Skeletal muscle satellite cell (primary cell): ENCODE measurements at regions not wholly inside any gene's neighbourhood (a gene's known extent, or its start where the extent isn't known, plus 50 kb on each side); places are given as distances from the start of the nearest gene placed in this dataset.

Source experiments
- H3K27me3 ChIP-seq: 2 replicates; pipeline ENCODE4 v1.7.0; 2013; ENCODE audit warnings: low read length; ENCODE audit not compliant: control insufficient read depth, insufficient read depth
- H3K36me3 ChIP-seq: 2 replicates; pipeline ENCODE4 v1.7.0; 2013; ENCODE audit warnings: mild to moderate bottlenecking, control low read depth, low read length; ENCODE audit not compliant: insufficient read depth
- H3K4me1 ChIP-seq: 2 replicates; pipeline ENCODE4 v1.7.0; 2013; ENCODE audit warnings: low read length; ENCODE audit not compliant: control insufficient read depth, insufficient read depth
- H3K4me2 ChIP-seq: 2 replicates; pipeline ENCODE4 v1.7.0; 2013; ENCODE audit warnings: mild to moderate bottlenecking, low read length
- H3K4me3 ChIP-seq: 2 replicates; pipeline ENCODE4 v1.7.0; 2013; ENCODE audit warnings: low read length
- H3K9ac ChIP-seq: 2 replicates; pipeline ENCODE4 v1.7.0; 2013; ENCODE audit warnings: mild to moderate bottlenecking, low read depth, low read length, moderate library complexity
- H3K9me3 ChIP-seq: replicated peaks from 2 replicates; pipeline ENCODE4 v1.7.0; 2013; ENCODE audit warnings: mild to moderate bottlenecking, control low read depth, low read length

GRCh38 chr10:108639010-108639409 is 1284.3 kb downstream of the XPNPEP1 start:
- no peak overlapping the region for H3K9ac ChIP-seq
- H3K4me2 ChIP-seq, result no peak overlapping the region
- H3K27me3 ChIP-seq, result no peaks in the 10 kb centered on the region
- H3K36me3 ChIP-seq, result no peaks in the 10 kb centered on the region
- H3K9me3 ChIP-seq, result no peaks in the 10 kb centered on the region
- H3K4me1 ChIP-seq, result no peaks in the 10 kb centered on the region
- no peak overlapping the region for H3K4me3 ChIP-seq

GRCh38 chr10:108638225-108638624 is 1285.1 kb downstream of the XPNPEP1 start:
- no peaks in the 10 kb centered on the region for H3K27me3 ChIP-seq
- no peaks in the 10 kb centered on the region for H3K9me3 ChIP-seq
- no peak overlapping the region for H3K4me3 ChIP-seq
- no peak overlapping the region for H3K4me2 ChIP-seq
- no peaks in the 10 kb centered on the region for H3K4me1 ChIP-seq
- H3K36me3 ChIP-seq, result no peaks in the 10 kb centered on the region
- H3K9ac ChIP-seq, result no peak overlapping the region

GRCh38 chr10:108633046-108633445 is 1290.3 kb downstream of the XPNPEP1 start:
- no peaks in the 10 kb centered on the region for H3K4me1 ChIP-seq
- no peaks in the 10 kb centered on the region for H3K9me3 ChIP-seq
- H3K36me3 ChIP-seq, result no peaks in the 10 kb centered on the region

GRCh38 chr10:108632144-108632543 is 1291.2 kb downstream of the XPNPEP1 start:
- no peaks in the 10 kb centered on the region for H3K36me3 ChIP-seq
- H3K27me3 ChIP-seq, result no peaks in the 10 kb centered on the region
- H3K4me1 ChIP-seq, result no peaks in the 10 kb centered on the region
- no peaks in the 10 kb centered on the region for H3K9me3 ChIP-seq
- no peak overlapping the region for H3K9ac ChIP-seq
- no peak overlapping the region for H3K4me2 ChIP-seq
- H3K4me3 ChIP-seq, result no peak overlapping the region

More at GRCh38 chr10:108633046-108633445, 1290.3 kb downstream of the XPNPEP1 start:
- H3K27me3 ChIP-seq, result no peaks in the 10 kb centered on the region
- no peak overlapping the region for H3K4me3 ChIP-seq
- no peak overlapping the region for H3K9ac ChIP-seq
- H3K4me2 ChIP-seq, result no peak overlapping the region

GRCh38 chr10:108631332-108631731 is 1292.0 kb downstream of the XPNPEP1 start:
- Histone ChIP-seq H3K36me3 (no peaks in the 10 kb centered on the region), H3K4me1 (no peaks in the 10 kb centered on the region), H3K4me2 (no peak overlapping the region), H3K4me3 (no peak overlapping the region), H3K27me3 (no peaks in the 10 kb centered on the region), H3K9me3 (no peaks in the 10 kb centered on the region), H3K9ac (no peak overlapping the region)

GRCh38 chr10:108629834-108630233 is 1293.5 kb downstream of the XPNPEP1 start:
- no peak overlapping the region for H3K9ac ChIP-seq
- H3K4me1 ChIP-seq, result no peaks in the 10 kb centered on the region
- no peaks in the 10 kb centered on the region for H3K36me3 ChIP-seq
- H3K27me3 ChIP-seq, result no peaks in the 10 kb centered on the region
- H3K4me2 ChIP-seq, result no peak overlapping the region
- H3K4me3 ChIP-seq, result no peak overlapping the region
- H3K9me3 ChIP-seq, result no peaks in the 10 kb centered on the region

- Histone ChIP-seq H3K9me3 (no peaks in the 10 kb centered on the region), H3K36me3 (no peaks in the 10 kb centered on the region), H3K27me3 (no peaks in the 10 kb centered on the region), H3K4me3 (no peak overlapping the region), H3K4me2 (no peak overlapping the region), H3K4me1 (no peaks in the 10 kb centered on the region), H3K9ac (no peak overlapping the region)
Observed at GRCh38 chr10:108624052-108624451, 1299.3 kb downstream of the XPNPEP1 start.

- no peaks in the 10 kb centered on the region for H3K4me1 ChIP-seq
- H3K27me3 ChIP-seq, result no peaks in the 10 kb centered on the region
- no peak overlapping the region for H3K4me2 ChIP-seq
- no peaks in the 10 kb centered on the region for H3K9me3 ChIP-seq
- no peak overlapping the region for H3K9ac ChIP-seq
- no peak overlapping the region for H3K4me3 ChIP-seq
- no peaks in the 10 kb centered on the region for H3K36me3 ChIP-seq
Observed at GRCh38 chr10:108620821-108621534, 1302.3 kb downstream of the XPNPEP1 start.

GRCh38 chr10:108616559-108617285 is 1306.6 kb downstream of the XPNPEP1 start:
- H3K27me3 ChIP-seq, result no peaks in the 10 kb centered on the region
- H3K4me2 ChIP-seq, result no peak overlapping the region
- H3K4me3 ChIP-seq, result no peak overlapping the region
- H3K4me1 ChIP-seq, result no peaks in the 10 kb centered on the region
- H3K9ac ChIP-seq, result no peak overlapping the region
- no peaks in the 10 kb centered on the region for H3K36me3 ChIP-seq
- H3K9me3 ChIP-seq, result no peaks in the 10 kb centered on the region

- Histone ChIP-seq H3K27me3 (no peaks in the 10 kb centered on the region), H3K4me2 (no peak overlapping the region), H3K9ac (no peak overlapping the region), H3K36me3 (no peaks in the 10 kb centered on the region), H3K9me3 (no peaks in the 10 kb centered on the region), H3K4me1 (no peaks in the 10 kb centered on the region), H3K4me3 (no peak overlapping the region)
Observed at GRCh38 chr10:108615576-108616320, 1307.6 kb downstream of the XPNPEP1 start.

GRCh38 chr10:108612485-108612884 is 1310.8 kb downstream of the XPNPEP1 start:
- H3K9ac ChIP-seq, result no peak overlapping the region
- H3K9me3 ChIP-seq, result no peaks in the 10 kb centered on the region
- no peaks in the 10 kb centered on the region for H3K4me1 ChIP-seq
- H3K27me3 ChIP-seq, result no peaks in the 10 kb centered on the region
- no peaks in the 10 kb centered on the region for H3K36me3 ChIP-seq
- H3K4me3 ChIP-seq, result no peak overlapping the region
- H3K4me2 ChIP-seq, result no peak overlapping the region
